DND-41 (cell line): ENCODE measurements at regions not wholly inside any gene's neighbourhood (a gene's known extent, or its start where the extent isn't known, plus 50 kb on each side); places are given as distances from the start of the nearest gene placed in this dataset.

Source experiments
- ATAC-seq: fragments of 200-7000 bp; cut with Tn5 transposase; 3 replicates; pipeline ENCODE4 v1.9.1; 2021; ENCODE audit warnings: low read depth; ENCODE audit not compliant: insufficient read depth
- DNase-seq: peaks from one replicate; pipeline ENCODE4 v3.0.0-alpha.2; 2020
- H2AFZ ChIP-seq: 2 replicates; pipeline ENCODE4 v1.6.0; 2012; ENCODE audit warnings: low read depth, low read length
- H3K27ac ChIP-seq: 2 replicates; pipeline ENCODE4 v1.5.1; 2012; ENCODE audit warnings: low read length, inconsistent platforms
- H3K27me3 ChIP-seq: fragments of 200-600 bp; sonication (generic); 2 replicates; pipeline ENCODE4 v1.6.0; 2012; ENCODE audit warnings: low read length, mild to moderate bottlenecking, inconsistent platforms; ENCODE audit not compliant: insufficient read depth, poor library complexity
- H3K36me3 ChIP-seq: 2 replicates; pipeline ENCODE4 v1.5.1; 2012; ENCODE audit warnings: low read length, inconsistent platforms; ENCODE audit not compliant: insufficient read depth
- H3K4me1 ChIP-seq: 2 replicates; pipeline ENCODE4 v1.5.1; 2012; ENCODE audit warnings: mild to moderate bottlenecking, low read length; ENCODE audit not compliant: insufficient read depth
- H3K4me2 ChIP-seq: 2 replicates; pipeline ENCODE4 v1.6.0; 2012; ENCODE audit warnings: mild to moderate bottlenecking, moderate library complexity, low read length, inconsistent platforms; ENCODE audit not compliant: insufficient read depth
- H3K4me3 ChIP-seq, 2 experiments: fragments of 200-600 bp in 1 of 2; shearing (Covaris generic) in 1 of 2; 2 replicates each; pipeline ENCODE4 v1.5.1; 2012 to 2016; ENCODE audit warnings: inconsistent platforms in 2 of 2, low read length in 2 of 2, mild to moderate bottlenecking in 2 of 2, low read depth in 1 of 2, moderate library complexity in 1 of 2
- H3K79me2 ChIP-seq: 2 replicates; pipeline ENCODE4 v1.6.0; 2012; ENCODE audit warnings: low read length, inconsistent platforms; ENCODE audit not compliant: insufficient read depth
- H3K9ac ChIP-seq: 2 replicates; pipeline ENCODE4 v1.6.0; 2012; ENCODE audit warnings: low read depth, mild to moderate bottlenecking, inconsistent platforms, low read length, moderate library complexity
- H3K9me3 ChIP-seq: 2 replicates; pipeline ENCODE4 v1.5.1; 2012; ENCODE audit warnings: low read length, moderate library complexity, mild to moderate bottlenecking, inconsistent platforms; ENCODE audit not compliant: insufficient read depth, severe bottlenecking
- H4K20me1 ChIP-seq: 2 replicates; pipeline ENCODE4 v1.6.0; 2012; ENCODE audit warnings: low read length; ENCODE audit not compliant: insufficient read depth
- CTCF ChIP-seq: IDR thresholded peaks from 2 replicates; pipeline ENCODE4 v1.5.1; 2012; ENCODE audit warnings: borderline replicate concordance, low read length, moderate library complexity, mild to moderate bottlenecking; ENCODE audit not compliant: poor library complexity, severe bottlenecking; ENCODE audit errors: extremely low read depth
- EZH2 ChIP-seq: IDR thresholded peaks from 3 replicates; pipeline ENCODE4 v1.6.1; 2012; ENCODE audit warnings: borderline replicate concordance, low read depth, mild to moderate bottlenecking, moderate library complexity, low read length, inconsistent platforms; ENCODE audit not compliant: severe bottlenecking

GRCh38 chr12:127301876-127302275 lies 965.1 kb upstream of the TMEM132C start:
- TF ChIP-seq EZH2 (no peak), CTCF (no peak)
- Histone ChIP-seq H2AFZ (no peak overlapping the region), H3K79me2 (no peaks in the 10 kb centered on the region), H3K36me3 (no peaks in the 10 kb centered on the region), H3K9ac (no peak overlapping the region), H4K20me1 (no peaks in the 10 kb centered on the region), H3K4me3 (no peak overlapping the region), H3K27me3 (no peaks in the 10 kb centered on the region), H3K27ac (no peak overlapping the region), H3K4me2 (no peak overlapping the region), H3K4me1 (no peaks in the 10 kb centered on the region), H3K9me3 (no peaks in the 10 kb centered on the region)
- no peak for ATAC-seq
- no peak for DNase-seq

- Histone ChIP-seq H2AFZ (no peak overlapping the region), H3K9ac (no peak overlapping the region), H3K36me3 (no peaks in the 10 kb centered on the region), H3K27ac (no peak overlapping the region), H3K9me3 (no peaks in the 10 kb centered on the region), H3K79me2 (no peaks in the 10 kb centered on the region), H3K4me2 (no peak overlapping the region), H3K4me1 (no peaks in the 10 kb centered on the region), H4K20me1 (no peaks in the 10 kb centered on the region), H3K4me3 (no peak overlapping the region), H3K27me3 (no peaks in the 10 kb centered on the region)
- DNase-seq, result no peak
- ATAC-seq, result no peak
- TF ChIP-seq CTCF, result no peak
- no peak for TF ChIP-seq EZH2
These were observed 961.9 kb upstream of the TMEM132C start for GRCh38 chr12:127304751-127305725.

GRCh38 chr12:127306604-127307215 lies 960.3 kb upstream of the TMEM132C start:
- DNase-seq, result no peak
- no peaks in the 10 kb centered on the region for H4K20me1 ChIP-seq
- H3K4me1 ChIP-seq, result no peaks in the 10 kb centered on the region
- H3K79me2 ChIP-seq, result no peaks in the 10 kb centered on the region
- H3K27ac ChIP-seq, result no peak overlapping the region
- H3K36me3 ChIP-seq, result no peaks in the 10 kb centered on the region
- TF ChIP-seq EZH2, result no peak
- TF ChIP-seq CTCF, result no peak
- no peak for ATAC-seq
- no peak overlapping the region for H2AFZ ChIP-seq
- H3K9me3 ChIP-seq, result no peaks in the 10 kb centered on the region
- no peak overlapping the region for H3K9ac ChIP-seq
- H3K4me2 ChIP-seq, result no peak overlapping the region
- H3K4me3 ChIP-seq, result no peak overlapping the region
- H3K27me3 ChIP-seq, result no peaks in the 10 kb centered on the region
